Fibroblast of skin of back (primary cell): ENCODE measurements at regions not wholly inside any gene's neighbourhood (a gene's known extent, or its start where the extent isn't known, plus 50 kb on each side); places are given as distances from the start of the nearest gene placed in this dataset.

ENCODE experiments used
- DNase-seq: peaks from one replicate; pipeline ENCODE4 v3.0.0-alpha.2; 2013

- DNase-seq = no peak
These were observed 793.8 kb upstream of the IGFBP3 start for GRCh38 chr7:46714904-46715303.

GRCh38 chr7:46713868-46714596 lies 793.0 kb upstream of the IGFBP3 start:
- no peak for DNase-seq

- DNase-seq = no peak
These were observed 789.9 kb upstream of the IGFBP3 start for GRCh38 chr7:46710927-46711326.

GRCh38 chr7:46707973-46708372 lies 786.9 kb upstream of the IGFBP3 start:
- peak; percentile 36 for DNase-seq

GRCh38 chr7:46705386-46706255 lies 784.5 kb upstream of the IGFBP3 start:
- DNase-seq = peak; percentile 53

- DNase-seq = no peak
These were observed 775.7 kb upstream of the IGFBP3 start for GRCh38 chr7:46696741-46697140.

GRCh38 chr7:46695051-46695708 lies 774.1 kb upstream of the IGFBP3 start:
- no peak for DNase-seq

GRCh38 chr7:46694058-46694457 lies 773.0 kb upstream of the IGFBP3 start:
- no peak for DNase-seq

GRCh38 chr7:46687203-46687602 lies 766.1 kb upstream of the IGFBP3 start:
- DNase-seq = no peak

- DNase-seq = no peak
These were observed 764.0 kb upstream of the IGFBP3 start for GRCh38 chr7:46685051-46685450.

GRCh38 chr7:46682836-46683624 lies 762.0 kb upstream of the IGFBP3 start:
- DNase-seq = peak; percentile 56

- DNase-seq = no peak
These were observed 760.9 kb upstream of the IGFBP3 start for GRCh38 chr7:46681865-46682503.

GRCh38 chr7:46680147-46680546 lies 759.1 kb upstream of the IGFBP3 start:
- no peak for DNase-seq

- no peak for DNase-seq
These were observed 758.6 kb upstream of the IGFBP3 start for GRCh38 chr7:46679671-46680070.

GRCh38 chr7:46678421-46678820 lies 757.3 kb upstream of the IGFBP3 start:
- DNase-seq = no peak

GRCh38 chr7:46675456-46675855 lies 754.4 kb upstream of the IGFBP3 start:
- DNase-seq = no peak

- no peak for DNase-seq
These were observed 751.8 kb upstream of the IGFBP3 start for GRCh38 chr7:46672861-46673260.

- no peak for DNase-seq
These were observed 750.2 kb upstream of the IGFBP3 start for GRCh38 chr7:46671108-46671769.

- DNase-seq = no peak
These were observed 748.0 kb upstream of the IGFBP3 start for GRCh38 chr7:46669028-46669427.

GRCh38 chr7:46664453-46664852 lies 743.4 kb upstream of the IGFBP3 start:
- no peak for DNase-seq

- no peak for DNase-seq
These were observed 742.0 kb upstream of the IGFBP3 start for GRCh38 chr7:46663025-46663424.
